ENCODE measurements at regions not wholly inside any gene's neighbourhood (a gene's known extent, or its start where the extent isn't known, plus 50 kb on each side); places are given as distances from the start of the nearest gene placed in this dataset.

DNA sequence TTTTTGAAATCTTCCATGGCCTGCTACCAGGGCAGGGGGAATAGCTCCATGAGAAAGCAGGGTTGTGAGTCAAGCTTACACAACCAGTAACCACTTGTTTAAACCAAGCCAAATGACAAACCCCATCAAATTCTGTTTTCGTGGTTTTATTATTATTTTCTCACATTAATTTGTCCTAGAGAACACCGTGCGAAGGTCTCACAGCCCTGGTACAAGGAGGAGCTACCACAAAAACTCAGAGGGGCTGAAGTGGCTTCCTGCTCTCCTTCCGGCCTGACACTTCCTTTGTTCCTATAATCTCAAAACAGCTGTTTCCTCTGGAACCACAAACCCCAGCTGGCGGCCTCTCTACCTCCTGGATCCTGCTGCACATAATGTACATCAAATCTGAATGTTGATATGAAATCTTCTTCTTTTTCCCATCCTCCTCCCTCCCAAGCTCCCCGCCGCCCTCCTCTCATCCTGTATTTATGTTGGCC lies 375.9 kb downstream of the MCTP2 start:
- no peak for DNase-seq

DNA sequence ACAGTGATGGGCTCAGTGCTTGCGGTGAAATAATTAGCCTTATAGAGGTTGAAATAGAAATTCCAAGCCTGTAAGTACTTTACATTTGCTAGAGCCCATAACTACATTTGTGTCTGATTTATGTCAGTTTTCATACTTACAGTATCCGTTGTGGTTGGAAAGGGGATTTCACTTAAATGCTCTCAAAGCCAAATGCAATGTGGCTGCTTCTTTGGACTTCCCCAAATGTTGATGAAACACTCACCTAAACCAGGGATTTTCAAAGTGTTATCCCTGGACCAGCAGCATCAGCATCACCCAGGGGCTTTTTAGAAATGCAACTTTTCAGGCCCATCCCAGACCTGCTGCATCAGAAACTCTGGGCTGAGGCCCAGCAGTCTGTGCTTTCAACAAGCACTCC lies 378.7 kb downstream of the MCTP2 start:
- no peak for DNase-seq

DNA sequence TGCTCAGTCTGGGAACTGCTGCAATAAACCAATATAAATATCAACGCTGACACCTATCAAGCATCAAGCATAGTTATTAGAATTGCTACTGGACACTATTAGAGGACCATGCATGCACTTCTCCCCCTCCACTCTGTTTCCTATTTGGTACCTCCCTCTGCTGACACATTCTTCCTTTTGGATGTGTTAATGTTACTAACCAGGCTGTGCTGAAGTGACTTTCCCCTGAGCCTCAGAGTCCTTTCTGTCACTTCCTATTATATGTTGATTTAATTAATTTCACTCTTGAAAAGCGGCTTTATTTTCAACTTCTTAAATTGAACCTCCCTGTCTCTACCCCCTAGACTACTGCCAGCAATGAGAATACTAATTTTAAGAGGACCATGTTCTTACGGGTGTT lies 379.1 kb downstream of the MCTP2 start:
- DNase-seq: no peak

GRCh38 chr15:94611656-94612055 lies 380.3 kb downstream of the MCTP2 start:
- no peak for DNase-seq

- DNase-seq: no peak
These were observed 384.3 kb downstream of the MCTP2 start for GRCh38 chr15:94615688-94616087.

- DNase-seq: no peak
These were observed 389.3 kb downstream of the MCTP2 start for GRCh38 chr15:94620632-94621031.

GRCh38 chr15:94621736-94622135 lies 390.4 kb downstream of the MCTP2 start:
- DNase-seq: no peak

- DNase-seq: no peak
These were observed 395.6 kb downstream of the MCTP2 start for GRCh38 chr15:94626949-94627348.

DNA sequence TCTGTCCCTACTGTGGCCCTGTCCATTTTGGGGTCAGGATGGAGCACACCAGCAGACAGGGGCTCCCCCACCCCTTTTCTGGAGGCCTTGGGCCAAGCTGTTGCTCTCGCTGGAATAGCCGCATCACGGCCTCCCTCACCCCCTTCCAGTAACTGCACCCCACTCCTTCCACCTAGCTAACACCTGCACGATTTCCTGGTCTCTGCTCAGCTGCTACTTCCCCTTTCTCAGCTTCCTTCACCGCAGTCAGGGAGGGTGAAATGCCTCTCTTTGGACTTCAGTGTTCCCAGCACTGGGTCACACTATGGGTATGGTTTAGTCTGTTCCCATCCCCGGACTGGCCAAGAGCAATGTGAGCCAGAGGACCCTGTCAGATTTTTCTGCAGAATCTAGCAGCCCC lies 400.2 kb downstream of the MCTP2 start:
- DNase-seq: no peak

GRCh38 chr15:94638183-94638582 lies 406.8 kb downstream of the MCTP2 start:
- peak; percentile 1 for DNase-seq

DNA sequence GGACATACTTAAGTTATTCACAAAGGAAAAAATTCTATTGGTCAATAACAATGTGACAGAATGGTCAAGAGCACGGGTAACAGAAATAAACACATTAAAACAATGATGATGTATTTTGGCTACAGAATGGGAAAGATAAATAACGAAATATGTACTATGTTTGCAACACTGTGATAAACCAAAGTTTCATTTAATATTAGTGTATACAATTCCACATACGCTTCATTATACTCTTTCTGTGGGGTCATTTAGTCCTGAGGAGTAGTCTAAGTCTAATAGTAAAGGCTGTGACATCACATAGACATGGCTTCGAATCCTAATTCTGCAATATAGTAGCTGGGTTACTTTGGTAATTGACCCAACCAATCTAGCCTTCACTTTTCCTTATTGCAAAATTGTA lies 408.3 kb downstream of the MCTP2 start:
- DNase-seq: no peak

- no peak for DNase-seq
These were observed 413.1 kb downstream of the MCTP2 start for GRCh38 chr15:94644433-94644832.

- DNase-seq: no peak
These were observed 421.7 kb downstream of the MCTP2 start for GRCh38 chr15:94653071-94653470.

DNA sequence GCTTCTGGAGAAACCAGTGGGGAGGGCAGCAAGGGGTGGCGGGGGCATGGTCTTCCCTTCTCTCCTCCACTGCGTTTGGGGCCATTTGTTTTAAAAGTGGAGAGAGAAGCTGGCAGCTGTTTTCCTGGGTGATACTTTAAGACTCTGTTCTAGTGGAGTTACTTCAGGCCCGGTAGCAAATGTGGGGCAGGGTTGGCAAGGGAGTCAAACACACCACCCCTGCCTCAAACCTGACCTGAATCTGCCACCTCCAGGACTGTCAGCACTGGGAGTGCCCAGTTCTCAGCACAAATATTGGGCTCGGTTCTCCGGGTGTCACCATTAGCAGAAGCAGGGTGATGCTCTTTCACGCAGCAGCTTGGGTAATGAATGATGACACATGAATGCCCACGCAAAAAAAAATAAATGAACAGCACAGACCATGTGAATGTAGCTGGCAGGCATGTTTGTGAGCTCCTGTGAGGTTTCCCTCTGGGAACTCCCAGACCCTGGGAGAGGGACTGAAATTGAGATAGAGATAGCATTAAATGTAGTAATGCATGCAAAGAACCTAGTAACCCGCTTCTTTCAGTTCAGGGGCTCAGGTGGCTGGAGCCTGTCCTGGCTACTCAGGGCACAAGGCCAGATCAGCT lies 424.0 kb downstream of the MCTP2 start:
- DNase-seq: no peak

DNA sequence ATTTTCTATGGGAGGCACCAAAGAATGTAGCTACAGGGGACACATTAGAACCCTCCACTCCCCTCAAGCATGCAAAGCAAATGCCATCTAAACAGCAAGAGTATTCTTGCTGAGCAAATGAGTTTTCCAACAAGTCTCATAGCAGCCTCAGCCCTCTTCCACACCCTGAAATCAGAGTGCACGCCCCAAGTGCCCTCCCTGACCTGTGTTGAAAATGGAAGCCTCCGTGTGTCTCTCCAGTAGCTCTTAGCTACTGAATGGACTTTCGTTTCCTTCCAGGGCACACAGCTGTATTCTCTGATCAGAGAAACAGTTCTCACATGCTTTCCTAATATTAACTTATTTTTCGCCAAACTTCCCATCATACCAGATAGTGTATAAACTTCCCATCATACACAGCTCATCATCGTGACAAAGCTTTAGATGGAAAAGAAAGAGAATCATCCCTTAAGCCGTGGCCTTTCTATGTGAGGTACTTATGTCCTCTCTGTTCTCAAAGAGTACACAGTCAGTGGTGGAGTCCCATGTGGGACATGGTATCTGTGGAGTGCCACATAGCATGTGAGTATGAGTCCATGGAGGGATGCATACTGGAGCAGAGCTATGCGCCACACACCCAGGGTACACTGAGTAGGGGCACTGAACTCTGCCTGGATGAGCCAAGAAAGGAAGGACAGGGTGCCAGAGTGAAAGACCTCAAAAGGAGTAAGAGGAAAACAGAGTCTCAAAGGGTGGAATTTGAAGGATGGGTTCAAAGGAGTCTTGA lies 434.5 kb downstream of the MCTP2 start:
- DNase-seq: no peak

GRCh38 chr15:94666553-94666952 lies 435.2 kb downstream of the MCTP2 start:
- no peak for DNase-seq

- DNase-seq: no peak
These were observed 435.7 kb downstream of the MCTP2 start for GRCh38 chr15:94667109-94667508.

DNA sequence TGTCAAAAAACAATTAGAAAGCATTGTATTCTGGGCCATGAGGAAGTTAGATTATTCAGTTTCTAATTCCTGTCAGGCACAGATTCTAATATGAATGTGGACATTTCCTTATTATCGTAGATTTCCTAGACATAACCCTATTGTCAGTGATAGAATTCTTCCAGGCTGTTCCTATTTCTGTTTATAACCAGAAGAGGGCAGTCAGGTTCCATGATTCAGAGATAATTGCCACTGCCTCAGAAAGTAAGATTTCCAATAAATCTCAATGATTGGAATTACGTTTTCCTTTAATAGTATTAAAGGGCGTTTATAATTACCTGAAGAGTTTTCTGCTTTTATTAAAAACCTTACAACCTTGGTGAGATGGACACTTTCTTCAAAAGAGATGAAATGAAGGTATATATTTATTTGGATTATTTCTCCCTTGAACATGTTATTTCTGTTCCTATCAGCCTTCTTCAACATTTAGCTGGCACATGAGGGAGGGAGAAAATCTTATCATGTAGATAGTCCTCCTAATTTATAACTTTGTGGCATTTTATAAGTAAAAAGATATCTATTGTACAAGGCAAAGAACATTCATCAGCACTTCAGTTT lies 439.2 kb downstream of the MCTP2 start:
- DNase-seq: peak; percentile 28

DNA sequence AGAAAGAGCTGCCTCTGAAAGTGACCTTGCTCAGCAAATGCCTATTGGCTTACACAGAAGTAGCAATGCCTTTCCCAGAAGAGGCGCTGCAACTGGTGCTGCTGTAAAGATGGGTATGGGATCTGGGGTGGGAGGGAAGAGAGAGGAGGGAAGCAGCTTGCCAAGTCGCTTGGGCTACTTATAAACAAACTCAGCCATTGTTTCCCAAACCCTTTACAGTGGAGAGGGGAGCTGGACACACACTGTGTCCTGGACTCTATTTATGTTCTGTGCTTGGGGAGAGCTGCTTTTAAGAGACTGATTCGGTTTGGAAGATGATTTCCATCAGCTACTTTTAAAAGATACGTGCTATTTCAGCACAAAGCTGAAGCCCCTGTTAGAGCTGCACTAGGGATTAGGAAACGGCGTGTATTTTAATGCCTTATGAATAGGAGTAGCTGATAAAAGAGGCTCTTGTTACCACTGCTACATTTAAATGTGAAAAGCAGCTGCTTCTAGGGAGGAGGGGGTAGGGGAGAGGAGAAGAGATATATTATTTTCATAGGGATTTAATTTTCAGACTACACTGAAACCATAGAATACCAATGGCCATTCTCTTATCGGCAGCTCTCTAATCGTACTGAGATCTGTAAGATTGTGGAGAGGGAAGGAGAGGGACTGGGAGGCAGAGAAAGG lies 440.6 kb downstream of the MCTP2 start:
- DNase-seq: no peak

- no peak for DNase-seq
These were observed 442.4 kb downstream of the MCTP2 start for GRCh38 chr15:94673801-94674200.

GRCh38 chr15:94674296-94674695 lies 442.9 kb downstream of the MCTP2 start:
- no peak for DNase-seq

GRCh38 chr15:94677202-94677790 lies 445.9 kb downstream of the MCTP2 start:
- no peak for DNase-seq

DNA sequence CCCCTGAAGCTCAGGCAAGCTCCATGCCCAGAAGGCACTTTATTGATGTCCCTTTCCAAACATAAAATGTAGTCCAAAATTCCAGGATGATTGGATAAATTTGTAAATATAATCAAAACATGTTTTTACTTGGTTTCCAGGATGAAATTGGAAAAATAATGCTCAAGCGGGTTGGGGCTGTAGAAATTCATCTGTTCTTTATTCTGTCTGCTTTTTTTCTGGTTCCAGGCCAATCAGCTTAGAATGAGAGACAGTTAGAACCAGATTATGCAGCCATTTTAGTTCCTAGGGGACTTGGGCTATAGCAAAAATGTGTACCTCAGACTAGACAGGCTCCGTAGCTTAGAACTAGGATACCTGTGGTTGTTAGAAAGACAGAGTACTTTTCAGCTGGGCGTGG lies 450.8 kb downstream of the MCTP2 start:
- DNase-seq: no peak

Measured in NCI-H774 (cell line).